SK-N-MC (cell line): ENCODE measurements at regions not wholly inside any gene's neighbourhood (a gene's known extent, or its start where the extent isn't known, plus 50 kb on each side); places are given as distances from the start of the nearest gene placed in this dataset.

ENCODE experiments used
- EZH2 ChIP-seq: fragments of 200-600 bp; sonication (generic); IDR thresholded peaks from one replicate; pipeline ENCODE4 v1.6.1; 2017; ENCODE audit warnings: antibody characterized with exemption
- POLR2AphosphoS5 ChIP-seq: IDR thresholded peaks from 2 replicates; pipeline ENCODE4 v1.6.1; 2012; ENCODE audit warnings: mild to moderate bottlenecking, low read depth, low read length, borderline replicate concordance

DNA sequence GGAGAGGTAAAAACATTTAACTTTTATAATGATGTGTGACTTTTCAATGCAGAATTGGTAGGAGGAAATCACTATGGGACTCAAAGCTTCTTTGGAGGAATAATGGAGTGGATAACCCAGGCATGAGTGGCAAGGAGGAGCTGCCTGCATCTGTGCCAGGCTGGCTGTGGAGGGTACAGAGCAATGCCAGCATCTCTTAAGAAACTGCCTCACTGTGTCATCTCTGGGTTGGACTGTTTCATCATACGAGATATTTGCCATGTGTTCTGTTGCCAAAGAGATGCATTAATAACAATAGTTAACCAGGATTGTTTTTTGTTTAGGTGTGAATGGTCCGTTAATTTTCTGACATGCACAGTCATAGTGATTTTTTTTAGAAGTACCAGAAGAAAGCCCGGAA is 183.7 kb upstream of the NTF3 start:
- no peak for TF ChIP-seq EZH2
- TF ChIP-seq POLR2AphosphoS5: no peak
